ENCODE measurements at regions not wholly inside any gene's neighbourhood (a gene's known extent, or its start where the extent isn't known, plus 50 kb on each side); places are given as distances from the start of the nearest gene placed in this dataset.

- no peak for DNase-seq
Observed at GRCh38 chrX:43590150-43590549, 65.9 kb upstream of the MAOA start.

DNA sequence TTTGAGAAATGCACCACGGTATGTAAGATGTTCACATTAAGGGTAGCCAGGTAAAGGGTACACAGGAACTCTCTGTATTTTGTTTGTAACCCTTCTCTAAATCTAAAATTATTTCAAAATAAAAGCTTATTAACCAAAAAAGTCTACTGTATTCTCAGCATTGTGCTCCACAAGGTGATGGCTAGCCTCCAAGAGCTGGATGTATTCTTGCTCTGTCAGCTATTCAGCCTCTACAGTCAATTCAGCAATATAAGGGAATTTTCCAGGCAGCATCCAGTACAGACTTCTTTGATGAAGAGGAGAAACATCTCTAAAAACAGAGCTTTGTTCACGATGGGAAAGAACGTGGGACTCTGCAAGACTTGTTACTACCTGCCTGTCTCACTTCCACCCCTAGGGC, 63.5 kb upstream of the MAOA start:
- no peak for DNase-seq

GRCh38 chrX:43595931-43596330, 60.2 kb upstream of the MAOA start:
- DNase-seq, result no peak

DNA sequence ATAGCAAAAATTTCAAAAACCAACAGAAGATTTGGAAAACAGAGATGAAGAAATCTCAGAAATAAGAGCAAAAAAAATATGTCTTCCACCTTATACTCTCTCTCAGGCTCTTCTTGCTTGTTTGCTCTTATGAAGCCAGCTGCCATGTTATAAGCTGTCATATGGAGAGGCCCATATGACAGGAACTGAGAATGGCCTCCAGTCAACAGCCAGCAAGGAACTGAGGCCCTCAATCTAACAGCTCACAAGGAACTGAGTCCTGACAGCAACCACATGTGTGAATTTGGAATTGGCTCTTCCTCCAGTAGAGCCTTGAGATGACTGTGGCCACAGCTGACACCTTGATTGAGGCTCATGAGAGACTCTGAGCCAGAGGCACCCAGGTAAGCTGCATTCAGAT, 51.3 kb upstream of the MAOA start:
- no peak for DNase-seq

DNA sequence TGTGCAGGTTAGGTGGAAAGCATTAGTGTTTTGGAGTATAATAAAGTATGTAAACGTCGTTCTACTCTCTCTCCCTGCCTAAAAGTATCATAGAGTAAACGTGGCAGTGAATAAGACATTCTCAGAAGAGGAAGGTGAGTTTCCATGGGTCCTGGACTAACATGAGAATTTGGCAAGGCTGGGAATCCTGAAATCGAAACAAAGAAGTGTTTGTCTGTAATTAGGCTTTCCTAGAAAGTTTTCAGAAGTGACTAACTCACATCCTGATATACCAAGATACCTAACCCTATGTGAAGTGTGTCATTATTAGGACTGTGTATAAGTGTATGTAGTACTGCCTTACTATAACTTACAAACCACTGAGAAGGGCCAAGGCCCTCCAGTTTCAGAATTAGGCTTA, 50.7 kb upstream of the MAOA start:
- DNase-seq, result no peak

Measured in activated CD8-positive, alpha-beta memory T cell treated with anti-CD3 and anti-CD28 coated beads, Interleukin-2, amount 50 U/mL, for 4 hours (primary cell).